Astrocyte of the cerebellum (primary cell): ENCODE measurements at regions not wholly inside any gene's neighbourhood (a gene's known extent, or its start where the extent isn't known, plus 50 kb on each side); places are given as distances from the start of the nearest gene placed in this dataset.

Experiments used
- DNase-seq: peaks from one replicate; pipeline ENCODE4 v3.0.0-alpha.2; 2011; ENCODE audit warnings: low read depth
- H3K4me3 ChIP-seq: 2 replicates; pipeline ENCODE4 v1.5.1; 2011; ENCODE audit warnings: mild to moderate bottlenecking, low read depth, low read length, moderate library complexity
- in situ Hi-C: cut with HindIII; loops from 2 replicates; pipeline ENCODE4 v1.10.0; 2017; ENCODE audit warnings: low sequenced_read_pairs
- TF ChIP-seq, protein P1 (sequence below): IDR thresholded peaks from 2 replicates; pipeline ENCODE4 v1.5.1; 2012; ENCODE audit warnings: low read length, low read depth, moderate library complexity, mild to moderate bottlenecking; ENCODE audit errors: missing control alignments

DNA sequence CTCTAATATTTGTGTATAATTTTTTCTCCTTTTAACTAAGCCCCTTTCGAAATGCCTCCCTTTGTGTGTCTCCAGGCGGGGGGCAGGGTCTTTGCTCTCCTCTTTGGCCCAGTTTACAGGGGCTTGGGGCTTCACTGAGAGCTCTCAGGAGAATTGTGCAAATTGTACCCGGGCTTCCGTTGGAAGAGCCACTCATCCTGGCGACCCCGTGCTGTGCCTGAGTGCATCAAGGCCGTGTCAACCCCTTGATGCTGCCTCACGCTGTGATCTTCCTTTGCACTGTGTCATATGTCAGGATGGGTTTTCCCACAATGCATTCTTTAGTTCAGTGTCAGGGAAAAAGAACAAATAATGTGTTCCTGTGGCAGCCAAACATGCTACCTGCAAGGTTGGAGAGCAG is 118.0 kb upstream of the POU3F2 start:
- TF ChIP-seq, protein P1, sequence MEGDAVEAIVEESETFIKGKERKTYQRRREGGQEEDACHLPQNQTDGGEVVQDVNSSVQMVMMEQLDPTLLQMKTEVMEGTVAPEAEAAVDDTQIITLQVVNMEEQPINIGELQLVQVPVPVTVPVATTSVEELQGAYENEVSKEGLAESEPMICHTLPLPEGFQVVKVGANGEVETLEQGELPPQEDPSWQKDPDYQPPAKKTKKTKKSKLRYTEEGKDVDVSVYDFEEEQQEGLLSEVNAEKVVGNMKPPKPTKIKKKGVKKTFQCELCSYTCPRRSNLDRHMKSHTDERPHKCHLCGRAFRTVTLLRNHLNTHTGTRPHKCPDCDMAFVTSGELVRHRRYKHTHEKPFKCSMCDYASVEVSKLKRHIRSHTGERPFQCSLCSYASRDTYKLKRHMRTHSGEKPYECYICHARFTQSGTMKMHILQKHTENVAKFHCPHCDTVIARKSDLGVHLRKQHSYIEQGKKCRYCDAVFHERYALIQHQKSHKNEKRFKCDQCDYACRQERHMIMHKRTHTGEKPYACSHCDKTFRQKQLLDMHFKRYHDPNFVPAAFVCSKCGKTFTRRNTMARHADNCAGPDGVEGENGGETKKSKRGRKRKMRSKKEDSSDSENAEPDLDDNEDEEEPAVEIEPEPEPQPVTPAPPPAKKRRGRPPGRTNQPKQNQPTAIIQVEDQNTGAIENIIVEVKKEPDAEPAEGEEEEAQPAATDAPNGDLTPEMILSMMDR: no peak
- in situ Hi-C loops: no loop called here
- H3K4me3 ChIP-seq: no peak overlapping the region
- DNase-seq: no peak

DNA sequence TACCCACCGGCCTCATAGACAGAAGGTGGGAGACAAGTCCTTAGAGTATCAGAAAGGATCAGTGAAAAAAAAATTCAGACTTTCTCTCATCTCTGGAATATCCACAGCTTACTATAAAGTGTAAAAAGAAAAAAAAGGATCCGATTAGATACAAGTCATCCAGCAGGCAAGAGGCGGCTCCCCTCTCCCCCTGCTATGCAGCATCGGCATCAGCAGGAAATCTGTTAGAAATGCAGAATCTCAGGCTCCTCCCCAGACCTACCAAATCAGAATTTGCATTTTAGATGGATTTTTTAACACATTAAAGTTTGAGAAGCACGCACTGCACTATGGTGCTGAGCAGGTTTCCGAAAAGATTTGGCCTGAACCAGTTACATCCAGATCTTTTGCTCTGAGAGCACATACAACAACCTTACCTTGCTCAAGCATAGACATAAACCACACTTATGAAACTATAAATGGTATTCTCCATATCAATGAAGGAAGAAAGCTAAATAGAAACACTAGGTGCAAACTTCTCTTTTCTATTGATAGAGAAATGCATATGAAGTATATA is 117.0 kb upstream of the POU3F2 start:
- DNase-seq: no peak
- TF ChIP-seq, protein P1: no peak
- no peak overlapping the region for H3K4me3 ChIP-seq
- in situ Hi-C loops: no loop called here

DNA sequence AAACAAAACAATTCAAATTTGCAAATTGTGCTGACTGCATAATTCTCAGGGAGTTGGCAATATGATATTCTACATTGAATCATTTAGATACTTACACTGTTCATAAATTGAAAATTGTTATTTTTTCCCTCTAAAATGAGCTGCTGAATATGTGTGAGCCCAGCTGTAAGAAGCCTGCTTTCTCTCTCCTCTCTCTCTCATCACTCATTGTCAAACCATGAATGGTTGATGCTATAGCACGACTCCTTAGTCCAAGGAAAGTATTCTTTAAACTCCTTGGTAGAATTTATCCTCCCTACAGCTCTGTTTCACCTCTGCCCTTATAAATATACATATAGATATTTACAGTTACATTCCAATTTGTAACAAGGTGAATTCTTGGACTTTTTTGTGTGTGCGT is 116.4 kb upstream of the POU3F2 start:
- DNase-seq: no peak
- no peak overlapping the region for H3K4me3 ChIP-seq
- in situ Hi-C loops: no loop called here
- TF ChIP-seq, protein P1: no peak

DNA sequence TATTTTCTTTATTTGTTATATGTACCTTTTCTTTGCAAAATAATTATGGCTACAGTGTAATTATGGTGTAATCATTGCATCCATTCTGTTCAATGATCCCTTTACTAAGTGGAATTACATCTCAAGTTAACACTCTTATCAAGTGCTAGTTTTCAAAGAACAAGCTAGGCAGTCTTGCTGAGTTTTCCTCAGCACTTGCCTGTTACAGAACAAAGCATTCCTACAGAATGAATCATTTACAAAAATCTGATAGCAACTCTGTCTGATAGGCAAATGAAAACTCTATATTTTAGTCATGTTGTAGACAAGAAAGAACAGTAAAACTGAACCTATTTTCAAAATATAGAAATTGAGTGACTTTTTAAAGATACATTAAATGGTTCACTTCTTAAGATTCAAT is 109.8 kb upstream of the POU3F2 start:
- TF ChIP-seq, protein P1: no peak
- peak; percentile 9 for DNase-seq
- in situ Hi-C loops: no loop called here
- H3K4me3 ChIP-seq: no peak overlapping the region

GRCh38 chr6:98747273-98747672 is 87.1 kb upstream of the POU3F2 start:
- TF ChIP-seq, protein P1: no peak
- in situ Hi-C loops: no loop called here
- no peak overlapping the region for H3K4me3 ChIP-seq
- DNase-seq: no peak

- no peak for DNase-seq
- TF ChIP-seq, protein P1: no peak
- no peak overlapping the region for H3K4me3 ChIP-seq
- in situ Hi-C loops: no loop called here
Observed at GRCh38 chr6:98747960-98748359, 86.4 kb upstream of the POU3F2 start.

DNA sequence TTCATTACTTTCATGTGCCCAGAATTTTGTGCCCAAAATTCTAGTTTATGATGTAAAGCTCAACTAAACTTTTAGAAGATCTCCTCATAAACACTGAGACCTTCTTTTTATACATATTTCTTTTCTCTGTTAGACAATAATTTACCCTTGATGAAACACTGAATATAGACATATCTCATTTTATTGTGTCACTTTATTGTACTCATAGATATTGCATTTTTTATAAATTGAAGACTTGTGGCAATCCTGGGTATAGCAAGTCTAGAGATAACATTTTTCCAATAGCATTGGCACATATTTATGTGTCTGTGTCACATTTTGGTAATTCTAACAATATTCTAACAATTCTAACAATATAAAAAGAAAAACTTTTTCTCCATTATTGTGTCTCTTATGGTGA is 74.9 kb upstream of the POU3F2 start:
- DNase-seq: no peak
- TF ChIP-seq, protein P1: no peak
- in situ Hi-C loops: no loop called here
- no peak overlapping the region for H3K4me3 ChIP-seq
